HL-60 (cell line): ENCODE measurements at regions not wholly inside any gene's neighbourhood (a gene's known extent, or its start where the extent isn't known, plus 50 kb on each side); places are given as distances from the start of the nearest gene placed in this dataset.

Experiments
- DNase-seq, 2 experiments: peaks; one replicate each; pipeline ENCODE4 v3.0.0-alpha.2; 2010 to 2020; ENCODE audit warnings: low read depth in 1 of 2, low spot score in 1 of 2
- H3K27ac ChIP-seq: fragments of 250-450 bp; sonication (Bioruptor Pico); replicated peaks from 2 replicates; pipeline ENCODE4 v1.5.1; 2020; ENCODE audit warnings: mild to moderate bottlenecking, moderate library complexity
- H3K27me3 ChIP-seq: fragments of 250-450 bp; sonication (Bioruptor Pico); 2 replicates; pipeline ENCODE4 v1.5.1; 2021; ENCODE audit warnings: mild to moderate bottlenecking, moderate library complexity; ENCODE audit not compliant: insufficient read depth, poor library complexity, severe bottlenecking
- H3K4me3 ChIP-seq: replicated peaks from 2 replicates; pipeline ENCODE4 v1.5.1; 2011; ENCODE audit warnings: mild to moderate bottlenecking, control low read depth, low read length; ENCODE audit not compliant: insufficient read depth
- CTCF ChIP-seq: IDR thresholded peaks from one replicate; pipeline ENCODE4 v1.5.1; 2011; ENCODE audit warnings: low read length, control low read depth, inconsistent platforms; ENCODE audit not compliant: insufficient read depth
- GABPA ChIP-seq: IDR thresholded peaks from 2 replicates; pipeline ENCODE4 v1.6.1; 2012; ENCODE audit warnings: low read depth
- POLR2AphosphoS5 ChIP-seq: IDR thresholded peaks from 2 replicates; pipeline ENCODE4 v1.6.1; 2012; ENCODE audit warnings: low read depth
- REST ChIP-seq: IDR thresholded peaks from 2 replicates; pipeline ENCODE4 v1.6.1; 2012; ENCODE audit warnings: low read depth; ENCODE audit not compliant: insufficient replicate concordance
- SPI1 ChIP-seq: IDR thresholded peaks from 2 replicates; pipeline ENCODE4 v1.6.1; 2012; ENCODE audit warnings: low read depth, mild to moderate bottlenecking, borderline replicate concordance

- no peaks in the 10 kb centered on the region for H3K27me3 ChIP-seq
- DNase-seq: no peak
- H3K27ac ChIP-seq: no peak overlapping the region
- TF ChIP-seq REST: no peak
- TF ChIP-seq GABPA: no peak
- no peak for TF ChIP-seq SPI1
- TF ChIP-seq POLR2AphosphoS5: no peak
- no peak for TF ChIP-seq CTCF
- no peak overlapping the region for H3K4me3 ChIP-seq
Measured at GRCh38 chr4:189404271-189404670, 536.4 kb upstream of the FRG1 start.

GRCh38 chr4:189409158-189409557 is 531.5 kb upstream of the FRG1 start:
- TF ChIP-seq SPI1: no peak
- no peak for TF ChIP-seq CTCF
- no peak for TF ChIP-seq REST
- no peak for TF ChIP-seq GABPA
- no peak for TF ChIP-seq POLR2AphosphoS5
- no peaks in the 10 kb centered on the region for H3K27me3 ChIP-seq
- no peak for DNase-seq
- no peak overlapping the region for H3K4me3 ChIP-seq
- no peak overlapping the region for H3K27ac ChIP-seq

- no peak for TF ChIP-seq REST
- TF ChIP-seq GABPA: no peak
- TF ChIP-seq POLR2AphosphoS5: no peak
- TF ChIP-seq CTCF: no peak
- TF ChIP-seq SPI1: no peak
- Histone ChIP-seq H3K4me3 (no peak overlapping the region), H3K27me3 (no peaks in the 10 kb centered on the region), H3K27ac (no peak overlapping the region)
- DNase-seq: no peak
Measured at GRCh38 chr4:189414021-189414420, 526.7 kb upstream of the FRG1 start.
